KMS-11 (cell line): ENCODE measurements at regions not wholly inside any gene's neighbourhood (a gene's known extent, or its start where the extent isn't known, plus 50 kb on each side); places are given as distances from the start of the nearest gene placed in this dataset.

Experiments used
- H2AFZ ChIP-seq: fragments of 200-600 bp; sonication (generic); 2 replicates; pipeline ENCODE4 v1.6.1; 2016; ENCODE audit warnings: antibody characterized with exemption, mixed run types, low read depth
- H3K27ac ChIP-seq: fragments of 200-600 bp; sonication (generic); 2 replicates; pipeline ENCODE4 v1.6.1; 2016; ENCODE audit warnings: mild to moderate bottlenecking, mixed run types
- H3K27me3 ChIP-seq: fragments of 200-600 bp; sonication (generic); 2 replicates; pipeline ENCODE4 v1.6.1; 2017; ENCODE audit warnings: mild to moderate bottlenecking, low read depth, mixed run types, moderate library complexity; ENCODE audit not compliant: insufficient read depth
- H3K36me3 ChIP-seq: fragments of 200-600 bp; sonication (generic); 2 replicates; pipeline ENCODE4 v1.6.1; 2017; ENCODE audit warnings: mild to moderate bottlenecking, mixed run types; ENCODE audit not compliant: insufficient read depth
- H3K4me1 ChIP-seq: fragments of 200-600 bp; sonication (generic); 2 replicates; pipeline ENCODE4 v1.6.1; 2016; ENCODE audit warnings: mild to moderate bottlenecking, low read depth, mixed run types; ENCODE audit not compliant: poor library complexity, severe bottlenecking
- H3K4me2 ChIP-seq: fragments of 200-600 bp; sonication (generic); 2 replicates; pipeline ENCODE4 v1.7.0; 2016; ENCODE audit warnings: mild to moderate bottlenecking, mixed run types
- H3K4me3 ChIP-seq: fragments of 200-600 bp; sonication (generic); IDR thresholded peaks from 2 replicates; pipeline ENCODE4 v1.6.1; 2017; ENCODE audit warnings: low read depth, low read length, mixed read lengths; ENCODE audit not compliant: insufficient read depth
- H3K79me2 ChIP-seq: fragments of 200-600 bp; sonication (generic); 2 replicates; pipeline ENCODE4 v1.6.1; 2016; ENCODE audit warnings: low read depth, mixed run types; ENCODE audit not compliant: insufficient read depth
- H3K9ac ChIP-seq: fragments of 200-600 bp; sonication (generic); 2 replicates; pipeline ENCODE4 v1.6.1; 2016; ENCODE audit warnings: mild to moderate bottlenecking, mixed run types
- H4K20me1 ChIP-seq: fragments of 200-600 bp; sonication (generic); 2 replicates; pipeline ENCODE4 v1.6.1; 2016; ENCODE audit warnings: mild to moderate bottlenecking, mixed run types; ENCODE audit not compliant: insufficient read depth
- CTCF ChIP-seq: fragments of 200-600 bp; sonication (generic); conservative IDR thresholded peaks from 2 replicates; pipeline ENCODE4 v1.6.1; 2017; ENCODE audit warnings: low read depth, mild to moderate bottlenecking, antibody characterized with exemption, low read length, moderate library complexity, mixed read lengths

- Histone ChIP-seq H3K27me3 (peaks cover 41% of the 10 kb centered on the region; the same call in 1 of the 2 replicates), H3K9ac (no peak overlapping the region), H3K79me2 (no peaks in the 10 kb centered on the region), H3K4me1 (peaks cover 12% of the 10 kb centered on the region), H2AFZ (no peak overlapping the region), H3K4me3 (no peak overlapping the region), H3K27ac (no peak overlapping the region), H4K20me1 (no peaks in the 10 kb centered on the region), H3K36me3 (no peaks in the 10 kb centered on the region), H3K4me2 (no peak overlapping the region)
- no peak for TF ChIP-seq CTCF
These were observed 191.6 kb downstream of the MYLK4 start for GRCh38 chr6:2558861-2559801.

GRCh38 chr6:2558098-2558680 is 192.5 kb downstream of the MYLK4 start:
- H3K79me2 ChIP-seq = no peaks in the 10 kb centered on the region
- H3K36me3 ChIP-seq = no peaks in the 10 kb centered on the region
- H3K9ac ChIP-seq = no peak overlapping the region
- H4K20me1 ChIP-seq = no peaks in the 10 kb centered on the region
- H3K27me3 ChIP-seq = peaks cover 41% of the 10 kb centered on the region; the same call in 1 of the 2 replicates
- no peak for TF ChIP-seq CTCF
- peaks cover 6% of the 10 kb centered on the region for H3K4me1 ChIP-seq
- H3K4me2 ChIP-seq = no peak overlapping the region
- H3K4me3 ChIP-seq = no peak overlapping the region
- H2AFZ ChIP-seq = no peak overlapping the region
- no peak overlapping the region for H3K27ac ChIP-seq

- no peak for TF ChIP-seq CTCF
- Histone ChIP-seq H3K79me2 (no peaks in the 10 kb centered on the region), H3K9ac (no peak overlapping the region), H3K4me3 (no peak overlapping the region), H2AFZ (no peak overlapping the region), H3K4me1 (no peaks in the 10 kb centered on the region), H3K4me2 (no peak overlapping the region), H3K27me3 (peaks cover 32% of the 10 kb centered on the region; the same call in 1 of the 2 replicates), H4K20me1 (no peaks in the 10 kb centered on the region), H3K36me3 (no peaks in the 10 kb centered on the region), H3K27ac (no peak overlapping the region)
These were observed 193.5 kb downstream of the MYLK4 start for GRCh38 chr6:2557181-2557720.

- no peak overlapping the region for H3K4me3 ChIP-seq
- no peaks in the 10 kb centered on the region for H4K20me1 ChIP-seq
- H3K27ac ChIP-seq = no peak overlapping the region
- no peaks in the 10 kb centered on the region for H3K79me2 ChIP-seq
- no peak overlapping the region for H2AFZ ChIP-seq
- peaks cover 27% of the 10 kb centered on the region; the same call in 1 of the 2 replicates for H3K27me3 ChIP-seq
- H3K9ac ChIP-seq = no peak overlapping the region
- no peaks in the 10 kb centered on the region for H3K36me3 ChIP-seq
- H3K4me2 ChIP-seq = no peak overlapping the region
- no peak for TF ChIP-seq CTCF
- H3K4me1 ChIP-seq = no peaks in the 10 kb centered on the region
These were observed 194.0 kb downstream of the MYLK4 start for GRCh38 chr6:2556761-2557160.
